ENCODE measurements at regions not wholly inside any gene's neighbourhood (a gene's known extent, or its start where the extent isn't known, plus 50 kb on each side); places are given as distances from the start of the nearest gene placed in this dataset.

DNA sequence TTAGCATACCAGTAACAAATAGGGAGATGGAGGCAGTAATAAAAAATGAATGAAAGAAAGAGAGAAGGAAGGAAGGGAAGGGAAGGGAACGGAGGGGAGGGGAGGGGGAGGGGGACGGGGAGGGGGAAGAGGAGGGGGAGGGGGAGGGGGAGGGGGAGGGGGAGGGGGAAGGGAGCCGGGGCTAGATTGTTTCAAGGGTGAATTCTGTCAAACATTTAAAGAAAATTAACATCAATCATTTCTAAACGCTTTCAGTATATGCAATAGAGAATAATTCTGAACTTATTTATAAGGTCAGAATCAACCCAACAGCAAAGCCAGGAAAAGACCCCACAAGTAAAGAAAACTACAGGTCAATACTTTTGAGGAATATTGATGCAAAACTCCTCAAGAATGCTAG lies 858.8 kb upstream of the GYPC start:
- TF ChIP-seq, protein P1, sequence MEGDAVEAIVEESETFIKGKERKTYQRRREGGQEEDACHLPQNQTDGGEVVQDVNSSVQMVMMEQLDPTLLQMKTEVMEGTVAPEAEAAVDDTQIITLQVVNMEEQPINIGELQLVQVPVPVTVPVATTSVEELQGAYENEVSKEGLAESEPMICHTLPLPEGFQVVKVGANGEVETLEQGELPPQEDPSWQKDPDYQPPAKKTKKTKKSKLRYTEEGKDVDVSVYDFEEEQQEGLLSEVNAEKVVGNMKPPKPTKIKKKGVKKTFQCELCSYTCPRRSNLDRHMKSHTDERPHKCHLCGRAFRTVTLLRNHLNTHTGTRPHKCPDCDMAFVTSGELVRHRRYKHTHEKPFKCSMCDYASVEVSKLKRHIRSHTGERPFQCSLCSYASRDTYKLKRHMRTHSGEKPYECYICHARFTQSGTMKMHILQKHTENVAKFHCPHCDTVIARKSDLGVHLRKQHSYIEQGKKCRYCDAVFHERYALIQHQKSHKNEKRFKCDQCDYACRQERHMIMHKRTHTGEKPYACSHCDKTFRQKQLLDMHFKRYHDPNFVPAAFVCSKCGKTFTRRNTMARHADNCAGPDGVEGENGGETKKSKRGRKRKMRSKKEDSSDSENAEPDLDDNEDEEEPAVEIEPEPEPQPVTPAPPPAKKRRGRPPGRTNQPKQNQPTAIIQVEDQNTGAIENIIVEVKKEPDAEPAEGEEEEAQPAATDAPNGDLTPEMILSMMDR (IDR thresholded peaks at IDR 0.05) = no peak
- TF ChIP-seq POLR2A (IDR thresholded peaks at IDR 0.05) = no peak
